GM21447 (cell line): ENCODE measurements at regions not wholly inside any gene's neighbourhood (a gene's known extent, or its start where the extent isn't known, plus 50 kb on each side); places are given as distances from the start of the nearest gene placed in this dataset.
A peak's percentile ranks its signal among the peaks of the same experiment; 100 is the strongest.
"Not testable (repeated sequence)": the region's sequence is repeated elsewhere in the genome, so short reads cannot be mapped to it uniquely, and the experiment has no call there.

Experiments used
- ATAC-seq: cut with Tn5 transposase; IDR thresholded peaks from one replicate; pipeline ENCODE4 v1.9.1; 2021; ENCODE audit not compliant: unreplicated experiment

DNA sequence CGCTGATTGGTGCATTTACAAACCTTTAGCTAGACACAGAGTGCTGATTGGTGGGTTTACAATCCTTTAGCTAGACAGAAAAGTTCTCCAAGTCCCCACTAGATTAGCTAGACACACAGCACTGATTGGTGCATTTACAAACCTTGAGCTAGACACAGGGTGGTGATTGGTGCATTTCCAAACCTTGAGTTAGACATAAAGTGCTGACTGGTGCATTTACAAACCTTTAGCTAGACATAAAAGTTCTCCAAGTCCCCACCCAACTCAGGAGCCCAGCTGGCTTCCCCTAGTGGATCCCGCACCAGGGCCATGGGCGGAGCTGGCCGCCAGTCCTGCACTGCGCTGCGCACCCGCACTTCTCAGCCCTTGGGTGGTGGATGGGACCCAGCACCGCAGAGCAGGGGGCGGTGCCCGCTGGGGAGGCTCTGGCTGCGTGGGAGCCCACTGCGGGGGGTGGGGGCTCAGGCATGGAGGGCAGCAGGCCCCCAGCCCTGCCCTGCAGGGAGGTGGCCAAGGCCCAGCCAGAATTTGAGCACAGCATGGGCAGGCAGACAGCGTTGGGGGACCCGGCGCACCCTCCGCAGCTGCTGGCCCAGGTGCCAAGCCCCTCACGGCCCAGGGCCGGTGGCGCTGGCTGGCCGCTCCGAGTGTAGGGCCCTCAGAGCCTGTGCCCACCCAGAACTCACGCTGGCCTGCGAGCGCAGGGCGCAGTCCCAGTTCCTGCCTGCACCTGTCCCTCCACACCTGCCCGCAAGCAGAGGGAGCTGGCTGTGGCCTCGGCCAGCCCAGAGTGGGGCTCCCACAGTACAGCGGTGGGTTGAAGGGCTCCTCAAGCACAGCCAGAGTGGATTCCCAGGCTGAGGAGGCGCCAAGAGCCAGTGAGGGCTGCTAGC, 608.9 kb upstream of the LCORL start:
- ATAC-seq, result no peak

GRCh38 chr4:18627447-18628005, 606.0 kb upstream of the LCORL start:
- ATAC-seq, result no peak

DNA sequence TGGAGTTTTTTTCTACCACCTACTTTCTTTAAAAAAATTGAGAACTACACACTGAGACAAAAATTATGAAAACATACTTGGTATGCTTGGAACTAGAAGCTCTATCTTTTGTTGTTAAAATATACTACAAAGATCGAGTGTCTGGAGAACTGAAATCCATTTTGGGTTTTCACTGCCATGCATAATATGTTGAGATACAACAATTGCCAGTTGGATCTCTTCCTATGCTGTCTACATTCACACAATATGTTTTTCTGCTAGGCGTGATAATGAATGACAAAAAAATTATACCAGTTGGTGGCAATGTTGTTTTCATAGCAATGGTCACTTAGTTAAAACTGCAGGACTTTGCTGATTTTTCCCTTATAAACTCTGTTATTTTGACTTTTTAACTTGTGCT, 605.4 kb upstream of the LCORL start:
- ATAC-seq, result no peak

DNA sequence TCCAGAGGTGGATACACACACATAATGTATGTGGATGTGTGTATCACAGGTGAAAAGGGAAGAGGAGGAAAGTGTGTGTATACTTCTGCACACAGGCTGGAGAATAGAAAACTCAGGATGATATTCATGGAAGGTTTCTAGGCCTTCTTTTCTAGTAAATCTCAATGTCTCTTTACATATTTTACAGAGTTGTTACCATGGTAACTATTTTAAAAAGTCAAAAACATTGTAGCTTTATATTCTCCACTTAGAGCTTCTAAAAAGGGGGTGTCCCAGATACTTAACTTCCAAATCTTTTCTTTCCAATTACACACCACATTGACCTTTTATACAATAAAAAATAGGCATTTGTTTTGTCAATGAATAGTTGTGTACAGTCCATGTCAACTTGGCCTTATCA, 604.8 kb upstream of the LCORL start:
- ATAC-seq, result no peak

DNA sequence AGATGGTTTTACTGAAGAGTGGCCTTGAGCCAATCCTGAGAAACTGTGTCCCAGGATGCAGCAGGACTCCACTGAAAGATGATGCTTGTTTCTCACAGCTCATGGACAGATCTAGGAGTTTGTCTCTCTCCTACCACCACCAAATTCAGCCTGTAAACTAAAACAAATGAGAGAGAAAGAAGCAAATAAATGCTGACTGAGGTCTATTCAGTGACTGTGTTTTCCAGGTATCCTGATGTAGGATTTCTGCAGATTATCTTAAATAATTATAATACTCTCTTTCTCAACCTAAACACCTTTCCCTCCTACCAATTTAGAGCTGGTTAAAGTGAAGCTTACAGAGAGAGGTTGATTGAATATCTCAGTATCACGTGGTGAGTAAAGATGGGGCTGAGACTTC, 599.6 kb upstream of the LCORL start:
- ATAC-seq, result no peak

- no peak for ATAC-seq
Observed at GRCh38 chr4:18616720-18617119, 595.2 kb upstream of the LCORL start.

- ATAC-seq, result no peak
Observed at GRCh38 chr4:18611026-18611425, 589.5 kb upstream of the LCORL start.

DNA sequence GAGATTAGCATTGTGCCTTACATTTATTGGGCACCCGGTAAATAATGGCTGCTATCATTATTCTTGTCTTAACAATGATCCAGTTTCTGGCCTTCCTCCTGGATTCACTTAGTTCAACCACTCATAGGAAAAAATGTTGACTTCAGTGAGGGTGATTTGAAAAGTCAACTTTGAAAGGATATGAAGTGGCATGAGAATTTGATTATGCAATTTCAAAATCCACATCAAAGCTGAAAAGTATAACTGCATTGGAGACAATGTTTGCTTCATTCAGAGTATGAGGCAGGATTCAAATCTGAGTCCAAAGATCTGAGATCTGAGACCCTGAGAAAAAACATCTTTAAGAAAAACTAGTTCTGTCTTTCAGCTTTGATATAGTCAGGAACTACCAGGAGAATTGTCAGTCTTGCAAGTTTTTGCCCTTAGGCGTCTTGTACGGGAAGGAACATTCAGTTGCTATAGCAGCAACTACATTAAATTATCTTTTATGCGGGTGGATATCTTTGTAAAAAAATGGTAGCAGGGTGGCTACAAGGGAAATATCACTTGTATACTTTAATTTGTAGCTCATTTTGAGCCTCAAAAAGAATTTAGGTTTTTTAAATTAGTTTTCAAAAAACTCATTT, 587.5 kb upstream of the LCORL start:
- no peak for ATAC-seq

DNA sequence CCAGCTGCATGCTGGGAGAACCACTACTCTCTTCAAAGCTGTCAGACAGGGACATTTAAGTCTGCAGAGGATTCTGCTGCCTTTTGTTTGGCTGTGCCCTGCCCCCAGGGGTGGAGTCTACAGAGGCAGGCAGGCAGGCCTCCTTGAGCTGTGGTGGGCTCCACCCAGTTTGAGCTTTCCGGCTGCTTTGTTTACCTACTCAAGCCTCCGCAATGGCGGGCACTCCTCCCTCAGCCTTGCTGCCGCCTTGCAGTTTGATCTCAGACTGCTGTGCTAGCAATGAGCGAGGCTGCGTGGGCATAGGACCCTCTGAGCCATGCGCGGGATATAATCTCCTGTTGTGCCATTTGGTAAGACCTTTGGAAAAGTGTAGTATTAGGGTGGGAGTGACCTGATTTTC, 581.1 kb upstream of the LCORL start:
- not testable (repeated sequence) for ATAC-seq

DNA sequence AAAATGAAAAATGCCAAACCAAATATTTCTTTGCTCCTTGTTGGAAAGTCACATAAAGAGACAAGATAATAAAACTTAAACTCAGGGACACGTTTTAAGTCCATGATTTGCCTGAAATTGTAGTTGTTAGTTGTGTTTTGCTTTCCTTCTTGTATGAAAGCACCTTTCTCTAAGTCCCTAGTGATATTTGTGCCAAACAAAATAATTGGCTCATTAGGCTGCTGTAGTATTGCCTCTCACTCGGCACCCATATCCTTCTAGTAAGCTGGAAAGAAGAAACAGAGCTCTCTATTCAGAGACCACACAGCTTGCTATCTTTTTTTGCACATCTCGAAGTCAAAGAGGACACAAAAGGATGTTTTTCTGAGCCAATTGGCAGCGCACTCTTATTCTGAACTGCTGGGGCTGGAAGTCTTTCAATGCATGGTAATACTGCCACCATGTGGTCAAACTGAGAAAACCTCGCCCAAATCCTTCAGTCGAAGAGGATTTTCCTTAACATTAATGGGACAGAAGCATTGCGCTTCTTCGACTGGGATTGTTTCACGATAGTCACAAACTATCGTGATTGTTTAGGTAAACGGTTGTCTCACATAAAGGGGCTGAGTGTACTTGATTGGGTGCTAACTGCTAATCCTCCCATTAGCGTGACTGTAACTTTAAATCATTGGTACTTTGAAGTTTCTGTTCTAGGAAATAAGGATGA, 571.9 kb upstream of the LCORL start:
- peak; percentile 73 for ATAC-seq

DNA sequence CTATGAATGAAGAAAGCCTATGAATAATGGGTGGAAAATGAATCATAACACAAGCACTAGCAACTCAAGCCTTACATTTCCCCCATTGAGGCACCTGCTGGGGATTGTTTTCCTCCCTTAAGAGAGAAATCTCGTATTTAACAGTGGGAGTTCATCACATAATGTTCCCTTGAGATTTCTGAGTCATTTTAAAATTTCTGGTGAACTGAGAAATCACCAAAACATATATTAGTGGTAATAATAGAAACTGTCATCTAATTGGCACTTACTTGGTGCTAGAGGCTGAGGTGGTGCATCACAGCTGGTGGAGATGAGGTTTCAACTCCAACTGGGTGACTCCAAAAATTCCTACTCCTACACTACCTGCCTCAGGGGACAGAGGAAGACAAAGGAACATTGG, 561.3 kb upstream of the LCORL start:
- ATAC-seq, result no peak

GRCh38 chr4:18578307-18578706, 556.8 kb upstream of the LCORL start:
- ATAC-seq, result no peak

- no peak for ATAC-seq
Observed at GRCh38 chr4:18572481-18572880, 550.9 kb upstream of the LCORL start.

DNA sequence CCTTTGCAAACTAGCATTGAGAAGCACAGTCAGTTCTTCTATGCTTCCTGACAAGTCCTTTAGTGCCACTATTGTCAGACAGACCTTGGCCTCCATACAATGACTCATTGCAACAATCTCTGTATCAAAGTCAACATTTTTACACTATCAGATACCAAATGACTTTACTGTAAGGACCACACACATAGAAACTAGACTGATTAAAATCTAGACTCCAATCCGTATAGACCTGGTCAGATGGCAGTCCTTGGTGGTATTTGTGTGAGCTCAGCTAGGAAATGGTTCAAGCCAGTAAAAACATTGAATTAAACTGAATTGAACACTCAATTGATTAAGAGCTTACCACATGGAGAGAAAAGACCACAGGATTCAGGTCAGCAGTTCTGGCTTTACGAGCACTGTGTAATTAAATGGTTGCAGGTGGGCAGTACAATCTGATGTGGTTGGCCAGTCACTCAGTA, 549.8 kb upstream of the LCORL start:
- ATAC-seq, result no peak

DNA sequence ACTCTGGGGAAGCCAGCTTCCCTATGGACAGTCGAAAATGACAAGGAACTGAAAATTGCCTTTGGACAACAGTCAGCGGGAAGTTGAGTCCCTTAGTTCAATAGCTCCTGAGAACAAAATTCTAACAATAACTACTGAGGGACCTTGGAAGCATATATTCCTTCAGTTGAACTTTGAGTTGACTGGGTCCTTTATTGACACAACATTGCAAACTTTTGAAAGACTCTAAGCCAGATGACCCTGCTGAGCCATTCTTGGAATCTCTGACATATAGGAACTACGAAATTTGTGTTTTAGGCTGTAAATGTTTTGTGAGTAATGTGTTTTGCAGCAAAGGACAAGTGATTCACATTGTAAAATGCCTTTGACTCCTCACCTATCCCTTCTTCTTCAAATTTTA, 548.8 kb upstream of the LCORL start:
- no peak for ATAC-seq

DNA sequence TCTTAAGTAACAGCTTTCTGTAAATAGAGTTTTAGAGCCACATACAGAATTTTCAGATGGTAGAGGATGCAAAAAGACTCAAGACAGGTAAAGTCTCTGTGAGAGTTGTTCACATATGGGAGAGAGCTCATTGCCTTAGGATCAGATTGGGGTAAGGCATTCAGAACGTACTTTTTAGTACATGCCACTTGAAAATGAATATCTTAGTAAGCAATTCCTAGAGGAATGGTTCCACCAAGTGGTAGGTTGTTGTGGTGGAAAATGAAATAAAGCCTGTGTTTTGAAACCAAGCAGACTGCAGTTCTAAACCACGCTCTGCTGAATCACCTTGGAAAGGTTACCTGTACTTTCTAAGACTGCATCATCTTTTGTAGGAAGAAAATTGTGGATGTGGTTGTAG, 547.0 kb upstream of the LCORL start:
- ATAC-seq, result no peak

DNA sequence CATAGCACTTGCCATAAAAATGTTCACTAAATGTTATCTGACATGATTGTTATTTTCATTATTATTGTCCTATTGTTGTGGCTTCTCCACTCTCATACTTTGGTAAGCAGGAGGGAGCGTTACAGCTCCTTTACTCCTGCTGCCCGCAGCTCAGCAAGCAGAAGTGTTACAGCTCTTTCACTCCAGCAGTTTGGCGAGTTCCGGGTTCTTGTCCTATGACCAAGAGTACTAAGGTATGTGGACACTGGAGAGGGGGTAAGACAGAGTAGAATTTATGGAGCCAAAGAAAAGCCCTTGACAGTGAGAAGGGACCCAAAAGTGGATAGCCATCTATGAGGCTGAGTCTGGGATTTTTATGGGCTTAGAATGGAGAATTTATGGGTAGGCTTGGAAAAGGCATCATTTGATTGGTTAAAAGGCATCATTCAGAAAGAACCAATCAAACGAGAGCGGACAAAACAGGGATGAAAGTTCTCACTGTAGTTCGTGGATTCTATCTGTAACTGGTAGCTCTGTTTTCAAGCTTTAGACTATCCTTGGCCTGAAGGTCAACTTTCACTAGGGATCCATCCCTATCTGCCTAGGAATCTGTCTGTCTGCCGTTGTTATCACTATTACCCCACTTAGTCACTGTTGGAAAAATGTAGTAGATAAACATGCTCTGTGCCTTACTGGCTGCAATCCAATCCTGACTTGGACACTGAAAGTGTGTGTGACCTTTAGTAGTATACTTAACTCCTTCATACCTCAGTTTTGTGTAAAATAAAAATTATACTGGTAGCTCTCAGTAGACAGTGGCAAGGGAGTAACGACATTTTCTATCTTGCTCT, 545.6 kb upstream of the LCORL start:
- ATAC-seq, result no peak

- no peak for ATAC-seq
Observed at GRCh38 chr4:18559492-18559891, 537.9 kb upstream of the LCORL start.

DNA sequence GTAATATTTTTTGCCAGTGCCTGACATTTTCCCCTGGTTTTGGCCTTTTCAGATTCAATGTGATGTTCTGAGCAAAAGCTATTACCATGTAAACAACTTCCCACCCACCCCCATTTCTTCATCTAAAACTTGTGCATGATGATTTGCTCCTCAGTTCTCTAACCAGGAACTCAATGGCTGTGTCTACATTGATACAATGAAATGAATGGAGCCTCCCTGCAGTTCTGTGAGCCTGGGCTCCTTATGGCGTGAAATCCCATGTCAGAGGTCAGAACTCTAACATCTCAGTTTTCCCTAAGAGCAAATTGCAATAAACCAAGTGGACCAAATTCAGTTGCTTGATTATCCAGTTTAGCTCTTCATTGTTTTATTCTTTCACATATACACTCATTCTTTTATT, 534.8 kb upstream of the LCORL start:
- ATAC-seq, result no peak

- no peak for ATAC-seq
Observed at GRCh38 chr4:18540349-18540748, 518.8 kb upstream of the LCORL start.

GRCh38 chr4:18538121-18538520, 516.6 kb upstream of the LCORL start:
- ATAC-seq, result no peak
